IMR-90 (cell line): ENCODE measurements at regions not wholly inside any gene's neighbourhood (a gene's known extent, or its start where the extent isn't known, plus 50 kb on each side); places are given as distances from the start of the nearest gene placed in this dataset.

Experiments used
- ATAC-seq: fragments of 200-7000 bp; cut with Tn5 transposase; 2 replicates; pipeline ENCODE4 v1.9.1; 2020; ENCODE audit warnings: low read depth, mild to moderate bottlenecking, moderate library complexity
- BruUV-seq: library from RNA; stranded (reverse); fragments of 400-500 nt; replicated peaks from 2 replicates; lab custom pipeline; 2021; lab: Mats Ljungman, UMichigan
- CTCF ChIA-PET: fragments of 300-600 bp; formaldehyde crosslinking; extraction: SDS; loops from one replicate; lab custom pipeline; 2021; ENCODE audit warnings: antibody characterized with exemption; lab: Yijun Ruan, JAX
- POLR2A ChIA-PET: fragments of 300-600 bp; sonication (Branson Sonifier 250); formaldehyde crosslinking; loops from one replicate; lab custom pipeline; 2022; ENCODE audit warnings: antibody characterized with exemption; ENCODE audit not compliant: unreplicated experiment; lab: Charles Lee
- DNase-seq: peaks from one replicate; pipeline ENCODE4 v3.0.0; 2013
- H2AFZ ChIP-seq: replicated peaks from 2 replicates; pipeline ENCODE3; 2013; ENCODE audit warnings: low read length, mild to moderate bottlenecking; ENCODE audit not compliant: poor library complexity
- H2AK5ac ChIP-seq: 2 replicates; pipeline ENCODE4 v1.6.1; 2013; ENCODE audit warnings: low read depth, low read length, inconsistent platforms
- H2AK9ac ChIP-seq: replicated peaks from 2 replicates; pipeline ENCODE3; 2013; ENCODE audit warnings: mild to moderate bottlenecking, low read depth, low read length, moderate library complexity; ENCODE audit not compliant: poor library complexity
- H2BK120ac ChIP-seq: 2 replicates; pipeline ENCODE4 v1.6.1; 2013; ENCODE audit warnings: low read depth, low read length, inconsistent platforms
- H2BK15ac ChIP-seq: 3 replicates; pipeline ENCODE4 v1.6.1; 2013; ENCODE audit warnings: low read depth, low read length, inconsistent platforms
- H2BK20ac ChIP-seq: 2 replicates; pipeline ENCODE4 v1.6.1; 2013; ENCODE audit warnings: low read depth, mild to moderate bottlenecking, inconsistent platforms, low read length, moderate library complexity
- H2BK5ac ChIP-seq: 2 replicates; pipeline ENCODE4 v1.6.1; 2013; ENCODE audit warnings: mild to moderate bottlenecking, low read depth, low read length, inconsistent platforms; ENCODE audit not compliant: poor library complexity, severe bottlenecking
- H3K14ac ChIP-seq: replicated peaks from 2 replicates; pipeline ENCODE4 v1.6.1; 2013; ENCODE audit warnings: low read depth, low read length, inconsistent platforms
- H3K18ac ChIP-seq: 2 replicates; pipeline ENCODE4 v1.6.1; 2013; ENCODE audit warnings: low read depth, low read length, control low read depth
- H3K23ac ChIP-seq: 2 replicates; pipeline ENCODE4 v1.6.1; 2013; ENCODE audit warnings: low read depth, low read length, inconsistent platforms
- H3K27ac ChIP-seq: 2 replicates; pipeline ENCODE4 v1.5.1; 2013; ENCODE audit warnings: mild to moderate bottlenecking, control low read depth, low read length; ENCODE audit not compliant: insufficient read depth
- H3K27me3 ChIP-seq: 2 replicates; pipeline ENCODE4 v1.6.1; 2013; ENCODE audit warnings: low read length; ENCODE audit not compliant: control insufficient read depth, insufficient read depth
- H3K36me3 ChIP-seq: 2 replicates; pipeline ENCODE4 v1.6.1; 2013; ENCODE audit warnings: low read length, mixed read lengths; ENCODE audit not compliant: control insufficient read depth, insufficient read depth
- H3K4ac ChIP-seq: 2 replicates; pipeline ENCODE4 v1.6.1; 2013; ENCODE audit warnings: low read depth, low read length, inconsistent platforms
- H3K4me1 ChIP-seq: 2 replicates; pipeline ENCODE4 v1.6.1; 2013; ENCODE audit warnings: low read length, mixed read lengths; ENCODE audit not compliant: control insufficient read depth, insufficient read depth
- H3K4me2 ChIP-seq: 2 replicates; pipeline ENCODE4 v1.6.1; 2013; ENCODE audit warnings: low read depth, mild to moderate bottlenecking, control low read depth, low read length, moderate library complexity
- H3K4me3 ChIP-seq: 2 replicates; pipeline ENCODE4 v1.5.1; 2013; ENCODE audit warnings: low read depth, mild to moderate bottlenecking, control low read depth, low read length, moderate library complexity; ENCODE audit not compliant: insufficient read depth
- H3K56ac ChIP-seq: 2 replicates; pipeline ENCODE4 v1.6.1; 2013; ENCODE audit warnings: low read length, inconsistent platforms; ENCODE audit not compliant: insufficient read depth; ENCODE audit errors: extremely low read depth
- H3K79me1 ChIP-seq, 2 experiments: 2 replicates each; pipeline ENCODE4 v1.6.1; 2013; ENCODE audit warnings: low read length in 2 of 2, inconsistent platforms in 1 of 2, low read depth in 1 of 2
- H3K9ac ChIP-seq: 2 replicates; pipeline ENCODE4 v1.6.1; 2013; ENCODE audit warnings: low read depth, low read length, control low read depth
- H3K9me1 ChIP-seq: 2 replicates; pipeline ENCODE4 v1.6.1; 2013; ENCODE audit warnings: low read length, inconsistent platforms; ENCODE audit not compliant: insufficient read depth
- H3K9me3 ChIP-seq: 2 replicates; pipeline ENCODE4 v1.6.1; 2013; ENCODE audit warnings: low read length; ENCODE audit not compliant: control insufficient read depth, insufficient read depth
- H4K20me1 ChIP-seq: 2 replicates; pipeline ENCODE4 v1.6.1; 2013; ENCODE audit warnings: low read length, inconsistent platforms; ENCODE audit not compliant: insufficient read depth
- H4K5ac ChIP-seq: 2 replicates; pipeline ENCODE4 v1.6.1; 2013; ENCODE audit warnings: mild to moderate bottlenecking, low read depth, low read length, control low read depth
- H4K8ac ChIP-seq, 2 experiments: 2 replicates each; pipeline ENCODE4 v1.6.1; 2013; ENCODE audit warnings: low read depth in 2 of 2, low read length in 2 of 2, control low read depth in 1 of 2, inconsistent platforms in 1 of 2
- H4K91ac ChIP-seq: 2 replicates; pipeline ENCODE4 v1.6.1; 2013; ENCODE audit warnings: low read depth, low read length, inconsistent platforms; ENCODE audit not compliant: insufficient read depth
- BHLHE40 ChIP-seq: fragments of 150-350 bp; IDR thresholded peaks from 2 replicates; pipeline ENCODE4 v1.6.1; 2016; ENCODE audit warnings: mild to moderate bottlenecking, low read depth, low read length
- RAD21 ChIP-seq: IDR thresholded peaks from 2 replicates; pipeline ENCODE4 v1.6.1; 2012; ENCODE audit warnings: low read length, improper control_type of control experiment
- RCOR1 ChIP-seq: IDR thresholded peaks from 2 replicates; pipeline ENCODE4 v1.6.1; 2012; ENCODE audit warnings: mild to moderate bottlenecking, low read length, improper control_type of control experiment; ENCODE audit not compliant: insufficient replicate concordance
- RFX5 ChIP-seq: IDR thresholded peaks from 2 replicates; pipeline ENCODE4 v1.8.0; 2012; ENCODE audit warnings: low read depth, mild to moderate bottlenecking, low read length, moderate library complexity
- SMC3 ChIP-seq: fragments of 150-350 bp; IDR thresholded peaks from 2 replicates; pipeline ENCODE4 v1.6.1; 2016; ENCODE audit warnings: low read depth, mild to moderate bottlenecking, antibody characterized with exemption, low read length, moderate library complexity
- WGBS, 2 experiments: methylation state at CpG; one replicate each; pipeline versions ENCODE4 v1.1.5 to v1.1.7; 2013; ENCODE audit warnings: missing lambda C conversion rate in 2 of 2; ENCODE audit not compliant: insufficient read length in 1 of 2; ENCODE audit errors: extremely low coverage in 2 of 2; 5-methylcytosine and 5-hydroxymethylcytosine counted together
- dilution Hi-C: fragments of 300-500 bp; cut with HindIII; formaldehyde crosslinking; loops from one replicate; pipeline ENCODE4 v1.14.3; 2018; ENCODE audit warnings: low sequenced_read_pairs; ENCODE audit not compliant: unreplicated experiment
- in situ Hi-C: fragments of 300-500 bp; cut with MboI; formaldehyde crosslinking; loops from 3 replicates; pipeline ENCODE4 v1.14.3; 2019; ENCODE audit warnings: low sequenced_read_pairs, inconsistent platforms, mixed read lengths
- intact Hi-C: fragments of 100-400 bp; cut with micrococcal nuclease; formaldehyde crosslinking; loops from 2 replicates; pipeline ENCODE4 v1.10.0; 2022

- Histone ChIP-seq H2BK20ac (no peak overlapping the region), H3K18ac (no peak overlapping the region), H3K9me3 (no peaks in the 10 kb centered on the region), H3K4me1 (no peaks in the 10 kb centered on the region), H3K27ac (no peak overlapping the region), H4K5ac (no peak overlapping the region), H3K4ac (no peak overlapping the region), H4K8ac (no peak overlapping the region), H3K23ac (no peak overlapping the region), H3K27me3 (no peaks in the 10 kb centered on the region; the same call in 1 of the 2 replicates), H3K36me3 (no peaks in the 10 kb centered on the region), H2AK5ac (no peak overlapping the region), H3K4me3 (no peak overlapping the region), H3K56ac (no peak overlapping the region), H2BK120ac (no peak overlapping the region), H4K91ac (no peak overlapping the region), H3K79me1 (no peaks in the 10 kb centered on the region), H3K9me1 (no peaks in the 10 kb centered on the region), H2BK5ac (no peak overlapping the region), H2AK9ac (no peak overlapping the region), H3K9ac (no peak overlapping the region), H3K4me2 (no peak overlapping the region), H3K14ac (no peak overlapping the region), H4K20me1 (no peaks in the 10 kb centered on the region), H2BK15ac (no peak overlapping the region), H2AFZ (no peak overlapping the region)
- DNase-seq (no peak), ATAC-seq (no peak)
- in situ Hi-C loops (no loop called here), dilution Hi-C loops (no loop called here), intact Hi-C loops (no loop called here)
- CTCF ChIA-PET, result interaction anchor here (0.6 kb wide), 1 partner anchor 11 kb away, joined by 8 read pairs; no protein-coding TSS in a partner anchor
- no CpG with 5 or more reads among the region's 11 CpGs for WGBS, 2 experiments
- POLR2A ChIA-PET, result no interaction called here
- no peak for TF ChIP-seq SMC3
- TF ChIP-seq BHLHE40, result no peak
- TF ChIP-seq RCOR1, result no peak
- no peak for TF ChIP-seq RFX5
- no peak for TF ChIP-seq RAD21
- BruUV-seq, result no TSS peak
Measured at GRCh38 chr15:37818152-37818677, 116.2 kb upstream of the TMCO5A start.
